Stimulated activated CD8-positive, alpha-beta memory T cell treated with anti-CD3 and anti-CD28 coated beads, Interleukin-15, amount 100 ng/mL, for 24 hours (primary cell): ENCODE measurements at regions not wholly inside any gene's neighbourhood (a gene's known extent, or its start where the extent isn't known, plus 50 kb on each side); places are given as distances from the start of the nearest gene placed in this dataset.

Source experiments
- DNase-seq: peaks from one replicate; pipeline ENCODE4 v3.0.0-alpha.2; 2020; ENCODE audit warnings: low read depth

GRCh38 chr2:13536941-13537340, 820.2 kb downstream of the TRIB2 start:
- DNase-seq, result no peak

- no peak for DNase-seq
These were observed 821.1 kb downstream of the TRIB2 start for GRCh38 chr2:13537771-13538349.

- DNase-seq, result no peak
These were observed 822.6 kb downstream of the TRIB2 start for GRCh38 chr2:13539296-13539695.

- DNase-seq, result no peak
These were observed 825.3 kb downstream of the TRIB2 start for GRCh38 chr2:13542061-13542460.

- no peak for DNase-seq
These were observed 825.9 kb downstream of the TRIB2 start for GRCh38 chr2:13542642-13543041.

GRCh38 chr2:13543550-13543949, 826.8 kb downstream of the TRIB2 start:
- no peak for DNase-seq

GRCh38 chr2:13545320-13545719, 828.6 kb downstream of the TRIB2 start:
- no peak for DNase-seq

GRCh38 chr2:13546131-13546530, 829.4 kb downstream of the TRIB2 start:
- DNase-seq, result no peak

- DNase-seq, result no peak
These were observed 833.8 kb downstream of the TRIB2 start for GRCh38 chr2:13550285-13551231.

- DNase-seq, result no peak
These were observed 841.6 kb downstream of the TRIB2 start for GRCh38 chr2:13558368-13558767.

GRCh38 chr2:13560322-13560721, 843.6 kb downstream of the TRIB2 start:
- DNase-seq, result no peak

GRCh38 chr2:13572466-13572865, 855.7 kb downstream of the TRIB2 start:
- DNase-seq, result no peak

- DNase-seq, result no peak
These were observed 858.1 kb downstream of the TRIB2 start for GRCh38 chr2:13574831-13575230.

GRCh38 chr2:13576406-13577036, 859.8 kb downstream of the TRIB2 start:
- no peak for DNase-seq

GRCh38 chr2:13578547-13578946, 861.8 kb downstream of the TRIB2 start:
- DNase-seq, result no peak

- no peak for DNase-seq
These were observed 864.7 kb downstream of the TRIB2 start for GRCh38 chr2:13581471-13581870.

GRCh38 chr2:13583609-13584008, 866.9 kb downstream of the TRIB2 start:
- no peak for DNase-seq

- DNase-seq, result no peak
These were observed 867.3 kb downstream of the TRIB2 start for GRCh38 chr2:13584020-13584419.

GRCh38 chr2:13585732-13586131, 869.0 kb downstream of the TRIB2 start:
- no peak for DNase-seq

GRCh38 chr2:13596233-13596632, 879.5 kb downstream of the TRIB2 start:
- no peak for DNase-seq

GRCh38 chr2:13597176-13597575, 880.4 kb downstream of the TRIB2 start:
- no peak for DNase-seq

GRCh38 chr2:13601506-13601905, 884.8 kb downstream of the TRIB2 start:
- DNase-seq, result no peak
